Astrocyte of the cerebellum (primary cell): ENCODE measurements at regions not wholly inside any gene's neighbourhood (a gene's known extent, or its start where the extent isn't known, plus 50 kb on each side); places are given as distances from the start of the nearest gene placed in this dataset.

Experiments used
- DNase-seq: peaks from one replicate; pipeline ENCODE4 v3.0.0-alpha.2; 2011; ENCODE audit warnings: low read depth
- H3K4me3 ChIP-seq: 2 replicates; pipeline ENCODE4 v1.5.1; 2011; ENCODE audit warnings: mild to moderate bottlenecking, low read depth, low read length, moderate library complexity
- in situ Hi-C: cut with HindIII; loops from 2 replicates; pipeline ENCODE4 v1.10.0; 2017; ENCODE audit warnings: low sequenced_read_pairs
- TF ChIP-seq, protein P1 (sequence below): IDR thresholded peaks from 2 replicates; pipeline ENCODE4 v1.5.1; 2012; ENCODE audit warnings: low read length, low read depth, moderate library complexity, mild to moderate bottlenecking; ENCODE audit errors: missing control alignments

DNA sequence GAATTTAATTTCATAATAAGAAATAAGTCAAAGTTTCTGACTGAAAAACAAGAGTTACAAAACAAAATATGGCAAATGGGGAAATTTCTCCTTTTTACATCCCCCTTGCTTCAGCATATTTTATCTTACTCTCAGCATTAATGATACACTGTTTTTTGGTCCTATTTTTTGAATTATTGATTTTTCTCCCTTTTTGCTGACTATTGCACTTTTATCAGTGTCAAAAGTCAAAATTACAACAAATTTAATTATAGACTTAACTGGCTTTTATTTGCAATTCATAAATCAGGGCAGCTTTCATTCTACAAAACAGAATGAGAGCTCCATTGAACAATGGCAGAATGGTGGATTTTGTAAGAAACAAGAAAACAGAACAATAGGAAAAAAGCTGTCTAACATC lies 901.9 kb downstream of the FAT4 start:
- TF ChIP-seq, protein P1, sequence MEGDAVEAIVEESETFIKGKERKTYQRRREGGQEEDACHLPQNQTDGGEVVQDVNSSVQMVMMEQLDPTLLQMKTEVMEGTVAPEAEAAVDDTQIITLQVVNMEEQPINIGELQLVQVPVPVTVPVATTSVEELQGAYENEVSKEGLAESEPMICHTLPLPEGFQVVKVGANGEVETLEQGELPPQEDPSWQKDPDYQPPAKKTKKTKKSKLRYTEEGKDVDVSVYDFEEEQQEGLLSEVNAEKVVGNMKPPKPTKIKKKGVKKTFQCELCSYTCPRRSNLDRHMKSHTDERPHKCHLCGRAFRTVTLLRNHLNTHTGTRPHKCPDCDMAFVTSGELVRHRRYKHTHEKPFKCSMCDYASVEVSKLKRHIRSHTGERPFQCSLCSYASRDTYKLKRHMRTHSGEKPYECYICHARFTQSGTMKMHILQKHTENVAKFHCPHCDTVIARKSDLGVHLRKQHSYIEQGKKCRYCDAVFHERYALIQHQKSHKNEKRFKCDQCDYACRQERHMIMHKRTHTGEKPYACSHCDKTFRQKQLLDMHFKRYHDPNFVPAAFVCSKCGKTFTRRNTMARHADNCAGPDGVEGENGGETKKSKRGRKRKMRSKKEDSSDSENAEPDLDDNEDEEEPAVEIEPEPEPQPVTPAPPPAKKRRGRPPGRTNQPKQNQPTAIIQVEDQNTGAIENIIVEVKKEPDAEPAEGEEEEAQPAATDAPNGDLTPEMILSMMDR = no peak
- no peak for DNase-seq
- H3K4me3 ChIP-seq = no peak overlapping the region
- in situ Hi-C loops = no loop called here

DNA sequence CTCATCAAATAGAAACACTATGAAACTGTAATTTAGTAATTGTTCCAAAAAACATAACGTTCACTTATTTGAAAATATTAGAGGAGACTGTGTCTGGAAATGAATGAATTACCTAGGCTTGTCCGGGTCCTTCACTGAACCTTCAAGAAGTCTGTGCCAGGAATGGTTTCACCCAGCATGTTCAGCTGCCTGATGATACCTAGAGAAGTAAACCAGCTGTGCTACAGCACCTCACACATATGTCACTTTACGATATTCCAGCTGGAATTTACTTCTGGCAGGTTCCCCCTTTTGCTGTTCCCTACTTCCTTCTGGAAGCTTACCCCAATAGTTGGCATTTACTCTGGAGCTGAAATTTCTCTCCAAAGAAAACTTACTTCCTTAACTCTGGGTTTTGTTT lies 906.5 kb downstream of the FAT4 start:
- in situ Hi-C loops = no loop called here
- no peak overlapping the region for H3K4me3 ChIP-seq
- TF ChIP-seq, protein P1 = no peak
- DNase-seq = no peak

DNA sequence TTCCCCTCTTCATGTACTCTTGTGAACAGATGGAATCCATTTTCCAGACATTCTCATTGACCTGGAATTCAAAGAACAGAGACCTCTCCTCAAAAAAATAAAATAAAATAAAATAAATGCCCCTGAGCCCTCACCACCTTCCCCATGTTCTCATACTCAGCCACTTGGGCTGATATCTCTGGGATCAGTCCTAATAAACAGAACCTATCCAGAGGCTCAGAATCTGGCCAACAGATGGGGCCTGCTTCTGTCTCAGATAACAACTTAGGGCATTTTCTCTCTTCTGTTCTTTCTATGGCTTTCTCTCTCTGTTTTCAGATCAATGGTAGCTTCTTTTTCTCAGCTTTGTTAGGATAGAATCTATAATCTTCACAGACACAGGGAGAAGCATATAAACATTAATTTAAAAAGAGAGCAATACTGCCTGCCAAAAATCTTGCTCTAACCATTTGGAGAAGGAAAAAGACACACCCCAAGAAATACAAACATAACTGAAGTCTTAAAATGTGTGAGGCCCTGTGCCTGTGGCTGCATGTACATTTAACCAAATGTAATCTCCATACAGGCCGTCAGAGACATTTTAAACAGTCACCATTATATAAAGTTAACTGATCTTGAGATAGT lies 907.1 kb downstream of the FAT4 start:
- in situ Hi-C loops = no loop called here
- TF ChIP-seq, protein P1 = no peak

DNA sequence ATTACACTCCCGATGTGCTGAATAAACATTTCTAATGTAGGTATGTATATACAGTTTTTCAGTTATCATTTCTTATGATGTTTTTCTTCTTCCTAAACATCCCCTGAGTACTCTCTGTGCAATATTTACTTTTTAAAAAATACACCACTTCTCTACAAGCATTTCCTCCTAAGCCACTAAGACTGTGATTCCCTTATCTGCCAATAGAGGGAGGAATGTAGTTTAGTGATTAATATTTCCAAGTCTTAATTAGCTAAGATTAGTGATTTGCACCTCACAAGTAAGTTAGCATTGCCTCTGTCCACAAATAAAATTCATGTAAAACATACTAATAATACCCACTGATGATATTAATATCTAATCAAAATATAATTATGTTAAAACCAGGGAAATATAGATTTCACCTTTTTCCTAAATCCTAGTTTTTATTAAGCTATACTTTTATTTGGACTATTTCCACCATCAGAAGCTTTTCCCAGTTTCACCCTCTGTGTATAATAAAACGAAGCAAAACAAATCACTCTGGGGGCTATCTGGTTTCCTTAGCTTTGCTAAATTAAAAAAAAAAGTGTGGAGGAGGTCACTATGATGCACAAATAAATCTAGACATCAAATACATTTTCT lies 909.1 kb downstream of the FAT4 start:
- no peak for DNase-seq
- H3K4me3 ChIP-seq = no peak overlapping the region
- in situ Hi-C loops = no loop called here
- TF ChIP-seq, protein P1 = peak; percentile 64

More for the DNA sequence above, 907.1 kb downstream of the FAT4 start:
- DNase-seq = no peak
- no peak overlapping the region for H3K4me3 ChIP-seq

DNA sequence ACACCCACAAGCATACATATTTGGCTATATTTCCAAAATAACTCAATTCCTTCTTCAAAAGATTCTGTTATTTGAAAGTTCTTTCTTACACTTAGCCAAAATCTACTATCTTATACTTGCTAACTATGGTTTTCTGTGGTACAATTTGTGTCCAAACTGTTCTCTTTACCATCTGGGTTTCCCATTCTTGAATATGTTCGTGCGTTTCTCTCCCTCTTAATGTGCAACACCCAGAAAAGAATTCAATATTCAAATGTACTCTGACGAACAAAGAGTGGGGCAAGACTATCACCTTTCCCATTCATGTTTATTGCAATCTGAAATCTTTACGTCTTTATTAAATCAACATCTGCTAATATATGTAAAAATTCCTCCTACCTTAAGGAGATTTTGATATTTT lies 912.7 kb downstream of the FAT4 start:
- no peak for DNase-seq
- in situ Hi-C loops = no loop called here
- TF ChIP-seq, protein P1 = no peak

DNA sequence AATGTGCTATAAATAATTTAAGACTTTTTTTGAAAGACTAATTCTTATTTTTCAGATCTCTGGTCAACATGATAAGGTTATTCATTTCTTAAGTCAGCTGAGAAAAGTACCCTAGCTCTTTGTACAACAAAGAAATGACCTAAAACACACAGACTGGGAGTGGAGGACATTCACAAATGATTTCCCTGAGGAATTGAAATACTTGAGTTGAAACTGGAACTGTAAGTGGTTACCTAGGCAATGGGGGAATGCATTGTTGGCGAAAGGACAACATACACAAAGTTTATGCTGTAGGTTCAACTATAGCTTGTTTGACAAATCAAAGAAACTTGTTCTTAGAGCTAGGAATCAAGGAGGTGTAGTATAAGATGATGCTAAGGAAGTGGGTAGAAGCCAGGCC lies 915.5 kb downstream of the FAT4 start:
- DNase-seq = no peak
- no peak overlapping the region for H3K4me3 ChIP-seq
- TF ChIP-seq, protein P1 = no peak
- in situ Hi-C loops = no loop called here

More for the DNA sequence above, 912.7 kb downstream of the FAT4 start:
- H3K4me3 ChIP-seq = no peak overlapping the region

DNA sequence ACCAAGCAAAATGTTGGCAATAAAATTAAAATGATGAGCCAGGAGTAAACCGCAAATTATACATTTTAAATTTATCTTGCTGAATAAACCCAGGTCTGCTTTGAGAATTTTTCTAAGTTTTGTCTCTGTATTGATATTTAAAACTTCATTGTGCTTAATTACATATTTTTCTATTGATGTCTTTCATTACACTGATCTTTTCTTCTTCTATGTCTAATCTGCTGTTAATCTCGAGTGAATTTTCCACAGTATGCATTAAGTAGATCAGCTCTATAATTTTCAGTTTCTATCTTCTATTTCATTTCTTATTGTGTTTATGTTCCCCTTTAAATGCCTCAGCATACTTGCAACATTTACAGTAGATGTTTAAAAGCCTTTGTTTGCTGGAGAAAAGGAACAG lies 918.7 kb downstream of the FAT4 start:
- TF ChIP-seq, protein P1 = no peak
- H3K4me3 ChIP-seq = no peak overlapping the region
- DNase-seq = no peak
- in situ Hi-C loops = no loop called here
